ENCODE measurements at regions not wholly inside any gene's neighbourhood (a gene's known extent, or its start where the extent isn't known, plus 50 kb on each side); places are given as distances from the start of the nearest gene placed in this dataset.

DNA sequence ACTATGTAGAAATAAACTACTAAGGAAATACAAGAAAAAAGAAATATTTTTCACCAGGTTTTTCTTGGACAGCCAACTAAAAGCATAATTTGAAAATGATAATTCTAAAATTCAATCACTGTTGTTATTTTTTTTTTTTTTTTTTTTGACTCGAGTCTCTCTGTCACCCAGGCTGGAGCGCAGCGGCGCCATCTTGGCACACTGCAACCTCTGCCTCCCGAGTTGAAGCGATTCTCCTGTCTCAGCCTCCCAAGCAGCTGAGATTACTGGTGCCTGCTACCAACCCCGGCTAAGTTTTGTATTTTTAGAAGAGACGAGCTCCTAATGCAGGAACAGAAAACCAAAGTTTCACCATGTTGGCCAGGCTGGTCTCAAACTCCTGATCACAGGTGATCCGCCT is 122.3 kb upstream of the UGT8 start:
- TF ChIP-seq, protein P1, sequence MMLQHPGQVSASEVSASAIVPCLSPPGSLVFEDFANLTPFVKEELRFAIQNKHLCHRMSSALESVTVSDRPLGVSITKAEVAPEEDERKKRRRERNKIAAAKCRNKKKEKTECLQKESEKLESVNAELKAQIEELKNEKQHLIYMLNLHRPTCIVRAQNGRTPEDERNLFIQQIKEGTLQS (IDR thresholded peaks at IDR 0.05; ENCODE audit: insufficient read depth, low read depth, low read length): no peak
- TF ChIP-seq CHD1 (IDR thresholded peaks at IDR 0.05; ENCODE audit: low read depth, low read length) (no peak), SRF (IDR thresholded peaks at IDR 0.05; ENCODE audit: low read depth, low read length) (no peak), BRCA1 (IDR thresholded peaks at IDR 0.05; ENCODE audit: low read depth, low read length) (no peak), JUN (IDR thresholded peaks at IDR 0.05; ENCODE audit: low read depth, low read length) (no peak), HDAC2 (IDR thresholded peaks at IDR 0.05; ENCODE audit: borderline replicate concordance in 1 of 2, low read depth in 2 of 2, low read length in 2 of 2) (no peak)
- TF ChIP-seq, protein P2, sequence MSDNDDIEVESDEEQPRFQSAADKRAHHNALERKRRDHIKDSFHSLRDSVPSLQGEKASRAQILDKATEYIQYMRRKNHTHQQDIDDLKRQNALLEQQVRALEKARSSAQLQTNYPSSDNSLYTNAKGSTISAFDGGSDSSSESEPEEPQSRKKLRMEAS (IDR thresholded peaks at IDR 0.05): no peak
- TF ChIP-seq, protein P3, sequence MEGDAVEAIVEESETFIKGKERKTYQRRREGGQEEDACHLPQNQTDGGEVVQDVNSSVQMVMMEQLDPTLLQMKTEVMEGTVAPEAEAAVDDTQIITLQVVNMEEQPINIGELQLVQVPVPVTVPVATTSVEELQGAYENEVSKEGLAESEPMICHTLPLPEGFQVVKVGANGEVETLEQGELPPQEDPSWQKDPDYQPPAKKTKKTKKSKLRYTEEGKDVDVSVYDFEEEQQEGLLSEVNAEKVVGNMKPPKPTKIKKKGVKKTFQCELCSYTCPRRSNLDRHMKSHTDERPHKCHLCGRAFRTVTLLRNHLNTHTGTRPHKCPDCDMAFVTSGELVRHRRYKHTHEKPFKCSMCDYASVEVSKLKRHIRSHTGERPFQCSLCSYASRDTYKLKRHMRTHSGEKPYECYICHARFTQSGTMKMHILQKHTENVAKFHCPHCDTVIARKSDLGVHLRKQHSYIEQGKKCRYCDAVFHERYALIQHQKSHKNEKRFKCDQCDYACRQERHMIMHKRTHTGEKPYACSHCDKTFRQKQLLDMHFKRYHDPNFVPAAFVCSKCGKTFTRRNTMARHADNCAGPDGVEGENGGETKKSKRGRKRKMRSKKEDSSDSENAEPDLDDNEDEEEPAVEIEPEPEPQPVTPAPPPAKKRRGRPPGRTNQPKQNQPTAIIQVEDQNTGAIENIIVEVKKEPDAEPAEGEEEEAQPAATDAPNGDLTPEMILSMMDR (IDR thresholded peaks at IDR 0.05; ENCODE audit: control extremely low read depth in 1 of 3, insufficient read depth in 1 of 3, low read depth in 1 of 3, low read length in 3 of 3): no peak

All from H1 (cell line).